ENCODE measurements at regions not wholly inside any gene's neighbourhood (a gene's known extent, or its start where the extent isn't known, plus 50 kb on each side); places are given as distances from the start of the nearest gene placed in this dataset.

DNA sequence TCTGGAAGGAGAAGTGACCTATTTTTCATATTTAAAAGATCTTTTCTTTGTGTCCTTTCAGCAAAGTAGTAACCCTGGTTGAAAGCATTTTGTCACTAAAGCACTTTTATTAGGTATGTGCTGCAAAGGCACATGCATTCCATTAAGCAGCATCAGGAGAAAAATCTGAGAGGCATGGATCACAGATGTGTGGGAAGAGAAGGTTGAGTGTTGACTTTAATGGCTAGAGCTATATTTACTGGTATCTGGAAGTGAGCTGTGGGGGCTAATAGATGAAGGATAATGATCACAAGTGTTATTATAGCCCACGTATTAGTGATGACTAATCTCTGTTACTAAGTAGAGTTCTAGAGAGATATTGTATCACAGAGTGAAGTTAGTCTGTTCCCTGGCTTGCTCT lies 1520.7 kb downstream of the ARAP2 start:
- TF ChIP-seq, protein P1, sequence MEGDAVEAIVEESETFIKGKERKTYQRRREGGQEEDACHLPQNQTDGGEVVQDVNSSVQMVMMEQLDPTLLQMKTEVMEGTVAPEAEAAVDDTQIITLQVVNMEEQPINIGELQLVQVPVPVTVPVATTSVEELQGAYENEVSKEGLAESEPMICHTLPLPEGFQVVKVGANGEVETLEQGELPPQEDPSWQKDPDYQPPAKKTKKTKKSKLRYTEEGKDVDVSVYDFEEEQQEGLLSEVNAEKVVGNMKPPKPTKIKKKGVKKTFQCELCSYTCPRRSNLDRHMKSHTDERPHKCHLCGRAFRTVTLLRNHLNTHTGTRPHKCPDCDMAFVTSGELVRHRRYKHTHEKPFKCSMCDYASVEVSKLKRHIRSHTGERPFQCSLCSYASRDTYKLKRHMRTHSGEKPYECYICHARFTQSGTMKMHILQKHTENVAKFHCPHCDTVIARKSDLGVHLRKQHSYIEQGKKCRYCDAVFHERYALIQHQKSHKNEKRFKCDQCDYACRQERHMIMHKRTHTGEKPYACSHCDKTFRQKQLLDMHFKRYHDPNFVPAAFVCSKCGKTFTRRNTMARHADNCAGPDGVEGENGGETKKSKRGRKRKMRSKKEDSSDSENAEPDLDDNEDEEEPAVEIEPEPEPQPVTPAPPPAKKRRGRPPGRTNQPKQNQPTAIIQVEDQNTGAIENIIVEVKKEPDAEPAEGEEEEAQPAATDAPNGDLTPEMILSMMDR (conservative IDR thresholded peaks at IDR 0.05; ENCODE audit: low read length) = no peak
- TF ChIP-seq EZH2phosphoT487 (IDR thresholded peaks at IDR 0.05; ENCODE audit: borderline replicate concordance, low read depth, low read length) = no peak
